Ishikawa (cell line): ENCODE measurements at regions not wholly inside any gene's neighbourhood (a gene's known extent, or its start where the extent isn't known, plus 50 kb on each side); places are given as distances from the start of the nearest gene placed in this dataset.

ENCODE experiments used
- CEBPB ChIP-seq: IDR thresholded peaks from 2 replicates; pipeline ENCODE4 v1.6.1; 2012
- CREB1 ChIP-seq: IDR thresholded peaks from 2 replicates; pipeline ENCODE4 v1.6.1; 2012; ENCODE audit warnings: low read depth
- EGR1 ChIP-seq: IDR thresholded peaks from 2 replicates; pipeline ENCODE4 v1.6.1; 2012
- EP300 ChIP-seq: IDR thresholded peaks from 2 replicates; pipeline ENCODE4 v1.6.1; 2012; ENCODE audit warnings: borderline replicate concordance
- FOXM1 ChIP-seq: IDR thresholded peaks from 2 replicates; pipeline ENCODE4 v1.6.1; 2012; ENCODE audit warnings: low read depth, borderline replicate concordance
- MAX ChIP-seq: IDR thresholded peaks from 2 replicates; pipeline ENCODE4 v1.6.1; 2012
- NFIC ChIP-seq: IDR thresholded peaks from 2 replicates; pipeline ENCODE4 v1.6.1; 2012
- RAD21 ChIP-seq: IDR thresholded peaks from 2 replicates; pipeline ENCODE4 v1.6.1; 2012; ENCODE audit warnings: low read depth
- REST ChIP-seq: IDR thresholded peaks from 2 replicates; pipeline ENCODE4 v1.6.1; 2012; ENCODE audit warnings: low read depth, mild to moderate bottlenecking
- TAF1 ChIP-seq: IDR thresholded peaks from 2 replicates; pipeline ENCODE4 v1.6.1; 2012; ENCODE audit warnings: low read depth, mild to moderate bottlenecking
- TCF12 ChIP-seq: IDR thresholded peaks from 2 replicates; pipeline ENCODE4 v1.6.1; 2012; ENCODE audit warnings: low read depth
- TEAD4 ChIP-seq: IDR thresholded peaks from 2 replicates; pipeline ENCODE4 v1.6.1; 2012
- USF1 ChIP-seq: IDR thresholded peaks from 2 replicates; pipeline ENCODE4 v1.6.1; 2012
- YY1 ChIP-seq: IDR thresholded peaks from 2 replicates; pipeline ENCODE4 v1.6.1; 2012; ENCODE audit warnings: low read depth
- ZBTB7A ChIP-seq: IDR thresholded peaks from 2 replicates; pipeline ENCODE4 v1.6.1; 2012; ENCODE audit warnings: low read depth

- TF ChIP-seq TEAD4 = no peak
- no peak for TF ChIP-seq NFIC
- no peak for TF ChIP-seq MAX
- TF ChIP-seq TCF12 = no peak
- no peak for TF ChIP-seq REST
- TF ChIP-seq CREB1 = no peak
- TF ChIP-seq EP300 = no peak
- TF ChIP-seq EGR1 = no peak
- no peak for TF ChIP-seq YY1
- TF ChIP-seq FOXM1 = no peak
- no peak for TF ChIP-seq RAD21
- TF ChIP-seq CEBPB = no peak
Observed at GRCh38 chr2:15802657-15803542, 137.4 kb upstream of the MYCN start.

GRCh38 chr2:15803543-15804245 is 136.7 kb upstream of the MYCN start:
- TF ChIP-seq EP300 (no peak), TEAD4 (no peak), NFIC (no peak), USF1 (no peak), TAF1 (no peak), CREB1 (no peak), MAX (no peak), YY1 (no peak), TCF12 (no peak), REST (no peak), ZBTB7A (no peak), CEBPB (no peak), FOXM1 (no peak), EGR1 (no peak), RAD21 (no peak)

GRCh38 chr2:15804246-15804619 is 136.1 kb upstream of the MYCN start:
- no peak for TF ChIP-seq FOXM1
- TF ChIP-seq CEBPB = no peak
- TF ChIP-seq CREB1 = no peak
- no peak for TF ChIP-seq EP300
- no peak for TF ChIP-seq YY1
- no peak for TF ChIP-seq RAD21
- no peak for TF ChIP-seq MAX
- TF ChIP-seq ZBTB7A = no peak
- no peak for TF ChIP-seq TCF12
- no peak for TF ChIP-seq USF1
- no peak for TF ChIP-seq TAF1
- TF ChIP-seq EGR1 = no peak
- TF ChIP-seq TEAD4 = no peak
- no peak for TF ChIP-seq NFIC

GRCh38 chr2:15804691-15805090 is 135.7 kb upstream of the MYCN start:
- TF ChIP-seq NFIC (no peak), EGR1 (no peak)

- TF ChIP-seq ZBTB7A = no peak
- TF ChIP-seq USF1 = no peak
- no peak for TF ChIP-seq REST
- no peak for TF ChIP-seq TCF12
- TF ChIP-seq TAF1 = no peak
- TF ChIP-seq CREB1 = no peak
- TF ChIP-seq TEAD4 = no peak
- no peak for TF ChIP-seq EGR1
- TF ChIP-seq RAD21 = no peak
- no peak for TF ChIP-seq YY1
- TF ChIP-seq MAX = no peak
- no peak for TF ChIP-seq CEBPB
- no peak for TF ChIP-seq FOXM1
- no peak for TF ChIP-seq EP300
- no peak for TF ChIP-seq NFIC
Observed at GRCh38 chr2:15805206-15805605, 135.1 kb upstream of the MYCN start.
